ENCODE measurements at regions not wholly inside any gene's neighbourhood (a gene's known extent, or its start where the extent isn't known, plus 50 kb on each side); places are given as distances from the start of the nearest gene placed in this dataset.

DNA sequence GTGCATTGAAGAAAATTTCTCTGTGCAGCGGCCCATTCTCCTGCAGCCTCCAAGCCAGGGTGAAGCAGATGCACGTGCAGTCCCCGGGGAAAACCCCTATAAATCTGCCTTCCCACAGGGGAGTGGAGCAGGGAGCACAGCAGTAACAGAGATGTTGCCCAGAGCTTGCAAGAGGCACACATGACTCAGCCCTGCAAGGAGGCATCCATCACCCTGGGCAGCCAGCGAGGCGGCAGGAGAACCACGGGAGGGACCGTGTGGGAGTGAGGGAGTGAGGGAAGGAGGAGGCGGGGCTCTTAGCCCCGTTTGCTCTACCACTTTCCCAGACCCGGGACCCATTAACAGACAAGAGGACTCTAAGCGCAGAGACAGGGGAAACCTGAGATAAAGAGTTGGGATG lies 96.2 kb upstream of the ARAP3 start:
- DNase-seq (ENCODE audit: low read depth in 2 of 2) = no peak

DNA sequence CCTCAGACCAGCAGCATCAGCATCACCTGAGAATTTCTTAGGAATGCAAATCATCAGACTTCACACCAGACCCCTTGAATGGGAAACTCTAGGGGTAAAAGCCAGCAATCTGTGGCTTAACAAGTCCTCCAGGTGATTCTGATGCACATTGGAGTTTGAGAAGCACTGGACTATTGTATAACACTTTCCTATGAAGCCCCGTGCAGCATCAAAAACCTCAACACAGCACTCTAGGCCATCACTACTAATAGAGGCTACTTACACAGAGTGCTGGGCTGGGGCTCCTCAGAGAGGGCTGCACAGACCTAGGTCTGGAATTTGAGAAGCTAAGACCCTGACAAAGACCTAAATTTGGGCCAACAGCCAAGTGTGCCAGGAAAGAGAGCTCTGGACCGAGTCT lies 95.7 kb upstream of the ARAP3 start:
- no peak for DNase-seq (ENCODE audit: low read depth in 2 of 2)

DNA sequence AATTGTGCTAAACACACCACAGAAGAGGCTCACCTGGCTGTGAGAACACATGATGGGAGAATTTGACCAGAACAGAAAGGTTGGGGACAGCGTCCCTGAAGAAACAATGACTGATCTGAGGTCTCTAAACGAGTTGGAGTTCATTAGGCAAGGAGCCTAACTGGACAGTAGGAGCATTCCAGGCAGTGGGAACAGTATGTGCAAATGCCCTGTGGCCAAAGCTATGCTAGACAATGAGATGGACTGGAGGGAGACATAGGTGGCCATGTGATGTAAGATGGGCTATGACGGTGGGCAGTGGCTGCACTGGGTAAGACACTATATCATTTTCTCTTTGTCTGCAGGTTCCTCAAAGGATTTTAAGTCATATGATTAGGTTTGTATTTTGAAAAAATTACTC lies 95.1 kb upstream of the ARAP3 start:
- DNase-seq (ENCODE audit: low read depth in 2 of 2) = no peak

DNA sequence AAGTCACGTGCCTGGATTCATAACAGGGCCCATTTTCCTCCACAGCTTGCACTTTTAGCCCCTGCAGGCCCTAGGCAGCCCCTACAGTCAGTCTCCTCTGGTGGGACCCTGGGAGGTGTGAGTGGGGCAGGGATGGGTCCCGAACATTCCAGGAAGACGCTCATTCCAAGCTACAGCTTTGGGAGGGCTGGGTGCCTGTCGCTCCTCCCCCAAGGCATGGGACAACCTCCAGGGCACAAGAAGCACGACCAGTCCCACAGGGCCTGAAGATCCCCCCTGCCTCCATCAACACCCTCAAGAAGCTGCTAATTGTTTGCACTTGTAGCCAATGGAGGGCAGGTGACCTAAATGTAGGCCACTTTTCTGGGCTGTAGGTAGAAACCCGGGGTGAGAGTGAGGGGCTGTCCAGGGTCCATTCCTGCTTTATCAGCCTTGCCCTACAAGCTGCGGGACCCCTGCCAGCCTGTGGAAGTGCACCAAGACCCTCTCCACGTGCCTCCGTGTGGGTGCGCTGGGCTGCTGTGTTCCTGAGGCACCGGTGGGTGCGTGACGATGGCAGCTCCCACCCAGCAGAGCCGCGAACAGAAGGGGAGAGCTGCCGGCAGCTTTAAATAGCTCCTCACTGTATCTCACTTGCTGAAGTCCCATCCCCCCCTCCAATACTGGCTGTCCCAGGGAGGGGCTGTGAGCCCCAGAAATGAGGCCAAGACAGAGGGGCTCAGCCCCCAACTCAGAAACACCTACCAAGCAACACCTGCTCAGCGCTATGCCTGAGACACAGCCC lies 91.9 kb upstream of the ARAP3 start:
- DNase-seq (ENCODE audit: low read depth in 2 of 2) = no peak

DNA sequence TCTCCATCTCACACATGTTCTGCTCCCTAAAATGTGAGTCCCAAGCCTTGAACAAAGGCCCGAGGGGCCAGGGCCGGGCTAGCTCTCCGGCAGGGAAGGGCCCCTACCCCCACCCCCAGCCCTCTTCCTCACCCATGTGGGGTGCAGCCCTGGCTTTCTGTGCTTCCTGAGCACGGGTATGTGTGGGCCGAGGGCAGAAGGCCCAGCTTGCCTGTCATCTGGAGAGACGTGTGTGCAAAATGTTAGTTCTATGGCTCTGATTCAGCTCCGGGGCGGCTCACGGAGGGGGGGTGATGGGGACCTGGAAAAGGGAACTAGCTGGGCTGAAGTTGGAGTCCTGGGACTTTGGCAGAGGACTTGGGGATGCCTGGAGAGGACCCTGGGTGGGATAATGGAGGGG lies 90.3 kb upstream of the ARAP3 start:
- no peak for DNase-seq (ENCODE audit: low read depth in 2 of 2)

DNA sequence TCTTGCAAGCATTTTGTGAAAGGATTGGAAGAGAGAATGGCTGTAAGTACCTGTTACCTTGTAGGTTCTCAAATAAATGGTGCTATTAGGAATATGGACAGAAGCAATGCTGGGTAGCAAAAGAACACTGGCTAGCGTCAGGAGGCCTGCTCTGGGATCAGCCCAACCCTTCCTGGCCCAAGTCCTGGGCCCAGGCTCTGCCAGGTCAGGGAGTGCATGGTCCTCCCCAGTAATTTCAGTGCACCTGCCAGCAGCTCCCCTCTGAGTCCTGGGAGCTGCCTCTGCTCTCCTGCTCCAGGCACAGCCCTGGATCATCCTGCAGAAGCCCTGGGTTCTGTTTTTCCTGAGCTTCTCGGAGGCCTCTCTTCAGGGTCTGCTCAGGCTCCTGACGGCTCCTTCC lies 89.5 kb upstream of the ARAP3 start:
- DNase-seq (ENCODE audit: low read depth in 2 of 2) = no peak

DNA sequence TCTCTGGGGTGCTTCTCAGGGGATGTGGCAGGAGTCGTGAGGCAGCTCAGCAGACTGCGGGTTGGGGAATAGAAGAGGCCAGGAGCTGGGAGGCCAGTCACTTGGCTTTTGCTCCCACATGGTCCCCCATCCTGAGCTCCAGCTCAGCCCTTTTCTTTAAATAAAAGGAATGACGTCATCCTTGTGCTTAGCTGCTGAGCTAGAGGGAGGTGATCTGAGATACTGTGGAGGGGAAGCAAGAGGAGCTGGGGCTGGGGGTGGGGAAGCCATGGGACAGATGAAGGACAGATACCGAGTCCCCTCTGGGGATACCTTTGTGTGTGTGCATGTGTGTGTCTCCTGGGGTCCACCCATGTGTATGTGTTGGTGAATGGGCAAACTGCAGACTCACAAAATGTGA lies 89.0 kb upstream of the ARAP3 start:
- DNase-seq (ENCODE audit: low read depth in 2 of 2) = no peak

DNA sequence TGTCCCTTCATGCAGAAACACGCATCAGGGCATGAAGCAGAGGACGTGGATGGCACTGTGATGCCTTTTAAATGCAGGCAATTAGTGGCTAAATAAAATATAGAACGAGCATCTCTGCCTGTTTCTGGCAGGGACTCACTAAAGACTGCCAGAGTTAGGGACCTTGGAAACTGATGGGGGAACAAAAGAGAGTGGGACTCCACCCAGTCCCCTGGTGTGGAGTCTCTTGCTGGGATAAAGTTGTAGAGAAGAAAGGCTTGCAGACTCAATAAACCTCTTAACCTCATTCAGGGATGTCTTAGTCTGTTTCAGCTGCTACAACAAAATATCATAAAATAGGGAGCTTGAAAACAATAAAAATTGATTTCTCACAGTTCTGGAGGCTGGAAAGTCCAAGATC lies 87.6 kb upstream of the ARAP3 start:
- DNase-seq (ENCODE audit: low read depth in 2 of 2) = no peak

DNA sequence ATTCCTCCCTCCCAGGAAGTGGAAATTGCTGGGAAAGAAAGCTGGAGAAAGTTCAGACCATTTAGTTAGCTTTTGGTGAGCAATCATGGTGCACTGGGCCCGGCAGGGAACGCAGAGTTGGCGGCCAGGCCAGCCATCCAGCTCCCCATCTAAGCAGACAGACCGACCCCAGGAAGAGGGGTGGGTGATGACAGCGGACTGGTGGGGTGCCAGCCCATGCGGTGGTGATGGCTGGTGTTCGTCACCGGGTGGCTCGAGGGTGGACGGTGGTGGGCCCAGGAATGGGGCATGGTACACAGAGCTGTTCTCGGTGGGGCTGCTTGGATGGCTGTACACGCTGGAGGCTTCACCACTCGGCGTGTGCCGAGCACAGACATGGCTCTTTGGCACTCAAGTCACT lies 85.6 kb upstream of the ARAP3 start:
- DNase-seq (ENCODE audit: low read depth in 2 of 2) = no peak

DNA sequence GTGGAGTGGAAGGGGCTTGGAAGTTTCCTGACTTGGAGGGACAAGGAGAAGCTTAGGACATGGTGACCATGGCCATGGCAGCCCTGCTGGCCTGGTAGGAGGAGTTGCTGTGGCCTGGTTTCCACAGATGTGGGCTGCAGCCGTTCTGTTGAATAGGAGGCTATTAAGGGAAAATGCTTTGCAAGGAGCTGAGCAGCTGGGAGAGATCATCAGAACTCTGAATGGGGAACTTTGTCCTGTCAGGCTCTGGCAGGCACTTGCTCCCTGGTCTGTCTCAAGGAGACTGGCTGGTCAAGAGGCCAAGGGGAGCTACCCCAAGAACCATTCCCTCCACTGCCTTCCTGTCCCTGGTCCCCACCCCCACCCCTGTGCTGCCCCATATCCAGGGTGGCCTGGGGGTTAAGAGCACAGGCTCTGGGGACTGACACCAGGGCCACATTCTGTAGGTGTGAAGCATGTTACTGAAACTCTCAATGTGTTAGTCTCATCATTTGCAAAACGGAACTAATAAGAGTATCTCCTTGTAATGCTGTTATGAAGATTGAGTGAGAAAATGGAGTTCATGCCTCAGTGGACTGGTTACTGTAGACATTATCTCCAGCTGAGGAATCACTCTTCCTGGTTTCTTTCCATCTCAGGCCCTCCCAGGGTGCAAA lies 84.0 kb upstream of the ARAP3 start:
- no peak for DNase-seq (ENCODE audit: low read depth in 2 of 2)

DNA sequence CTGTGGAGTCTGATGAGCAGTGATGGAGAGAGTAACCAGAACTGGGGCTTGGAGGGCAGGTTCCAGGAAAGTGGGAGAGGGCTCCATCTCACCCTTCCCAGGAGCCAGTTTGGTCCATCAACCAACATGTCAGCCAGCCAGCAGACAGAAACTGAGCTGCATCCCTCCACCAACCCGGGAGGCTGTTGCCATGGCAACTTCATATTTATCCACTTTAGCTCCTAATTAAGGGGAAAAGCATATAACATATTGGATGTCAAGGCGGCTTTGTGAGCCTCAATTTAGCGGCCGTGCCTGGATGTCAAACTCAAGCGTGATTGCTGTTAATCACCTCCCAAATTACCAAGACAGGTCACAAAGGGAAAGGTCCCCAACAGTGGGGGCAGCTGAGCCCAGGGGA lies 81.5 kb upstream of the ARAP3 start:
- no peak for DNase-seq (ENCODE audit: low read depth in 2 of 2)

DNA sequence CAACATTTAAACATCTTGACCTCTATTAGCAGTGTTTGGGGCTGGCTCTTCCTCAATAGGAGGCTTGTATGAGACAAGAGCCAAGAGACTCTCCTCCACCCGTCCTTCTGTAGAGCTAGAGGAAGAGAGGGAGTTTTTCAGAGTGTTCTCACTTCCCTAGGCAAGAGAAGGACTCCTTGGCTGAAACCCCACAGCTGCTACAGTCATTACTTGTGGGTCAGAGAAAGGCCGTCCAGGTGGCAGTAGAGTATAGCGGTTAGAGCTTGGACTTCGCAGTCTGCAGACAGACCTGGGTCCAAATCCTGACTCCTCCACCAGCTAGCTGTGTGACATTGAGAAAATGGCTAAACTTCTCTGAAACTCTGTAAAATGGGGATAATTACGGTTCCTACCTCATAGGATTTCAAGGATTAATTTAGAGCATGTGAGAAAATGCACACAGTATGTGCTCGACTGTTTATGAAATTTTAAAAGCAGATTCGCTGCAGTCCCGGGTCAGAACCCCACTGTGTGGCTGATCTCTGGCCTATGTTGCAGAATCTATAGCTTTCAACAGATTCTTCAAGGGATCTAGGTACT lies 80.8 kb upstream of the ARAP3 start:
- no peak for DNase-seq (ENCODE audit: low read depth in 2 of 2)

DNA sequence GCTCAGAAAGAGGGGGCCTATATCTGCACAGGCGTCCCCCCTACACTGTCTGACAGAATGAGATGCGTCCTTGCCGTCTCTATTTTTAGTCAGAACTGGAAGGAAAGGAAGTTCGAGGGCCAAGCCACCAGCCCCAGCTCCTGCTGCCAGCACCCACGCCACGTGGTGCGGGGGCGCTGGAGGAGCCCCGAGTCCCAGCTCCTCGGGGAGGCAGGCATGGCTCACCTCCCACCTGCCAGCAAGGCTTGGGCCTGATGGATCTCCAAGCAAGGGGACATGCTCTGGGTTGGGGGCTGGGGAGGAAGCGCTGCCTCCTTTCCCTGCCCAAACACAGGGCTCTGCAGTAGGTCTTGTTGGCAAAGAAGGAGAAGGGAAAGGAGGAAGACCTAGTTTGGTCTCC lies 80.3 kb upstream of the ARAP3 start:
- no peak for DNase-seq (ENCODE audit: low read depth in 2 of 2)

DNA sequence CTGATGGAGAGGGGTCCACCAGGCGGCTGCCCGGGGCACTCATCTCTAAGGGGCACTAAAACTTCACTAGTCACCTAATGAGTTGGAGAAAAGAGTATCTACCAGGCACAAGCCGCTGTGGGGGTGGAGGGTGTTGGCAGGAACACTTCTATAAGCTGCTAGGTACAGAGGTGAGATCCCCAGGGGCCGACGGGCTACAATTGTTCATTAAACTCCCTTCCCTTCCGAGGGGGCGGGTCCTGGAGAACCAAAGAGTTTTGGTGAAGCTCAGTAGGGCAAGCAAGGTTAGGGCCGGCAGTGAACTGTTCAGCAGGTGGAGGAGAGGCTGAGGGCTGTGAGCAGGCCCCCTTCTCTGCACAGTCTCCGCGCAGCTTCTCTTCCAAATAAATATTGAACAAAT lies 78.7 kb upstream of the ARAP3 start:
- no peak for DNase-seq (ENCODE audit: low read depth in 2 of 2)

DNA sequence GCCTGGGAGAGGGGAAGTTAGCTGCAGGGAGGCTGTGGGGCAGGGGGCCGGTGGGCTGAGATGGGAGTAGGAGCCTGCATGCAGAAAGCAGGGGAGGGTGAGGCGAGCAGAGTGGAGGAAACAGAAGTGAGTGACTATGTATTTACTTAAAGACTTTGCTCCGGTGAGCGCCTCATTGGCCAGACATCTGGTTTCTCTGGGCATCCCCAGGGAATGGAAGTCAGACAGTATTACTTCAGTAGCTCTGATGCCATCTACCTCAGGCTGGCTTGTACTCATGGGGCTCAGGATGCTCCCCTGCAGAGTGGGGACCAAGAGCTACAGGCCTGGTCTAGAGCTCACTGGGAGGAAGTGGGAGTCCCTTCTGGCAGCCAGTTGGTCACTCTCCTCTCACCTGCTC lies 78.2 kb upstream of the ARAP3 start:
- no peak for DNase-seq (ENCODE audit: low read depth in 2 of 2)

DNA sequence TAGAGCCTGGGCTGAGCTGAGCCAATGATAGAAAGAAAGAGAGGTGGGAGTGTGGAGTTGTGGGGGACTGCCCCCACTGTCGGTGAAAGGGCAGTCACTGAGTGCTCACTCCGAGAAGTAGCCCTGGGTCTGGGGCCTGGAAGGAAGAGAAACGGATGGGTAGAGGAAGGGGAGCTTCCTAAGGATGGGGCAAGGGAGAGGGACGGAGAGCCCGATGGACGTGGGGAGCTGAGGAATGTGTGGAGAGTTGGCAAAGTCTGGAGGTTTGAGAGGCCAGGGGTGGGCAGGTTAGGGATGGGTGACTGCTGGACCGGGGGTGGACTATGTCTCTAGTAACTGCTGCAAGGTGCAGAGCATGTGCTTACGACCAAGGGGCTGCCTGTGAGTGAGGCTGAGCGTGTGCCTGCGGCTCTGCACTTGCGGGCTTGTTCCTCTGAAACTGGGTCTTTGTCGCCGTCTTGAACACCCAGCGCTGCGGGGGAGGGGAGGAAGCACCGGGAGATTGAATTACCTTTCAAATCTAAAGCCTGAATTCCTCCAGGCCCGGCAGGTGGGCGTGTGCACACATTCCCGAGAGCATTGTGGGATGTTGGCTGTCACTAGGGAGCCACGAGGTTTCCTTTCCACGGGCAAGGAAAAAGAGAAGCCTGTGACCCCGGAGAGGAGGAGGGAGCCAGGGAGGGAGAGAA lies 76.4 kb upstream of the ARAP3 start:
- no peak for DNase-seq (ENCODE audit: low read depth in 2 of 2)

DNA sequence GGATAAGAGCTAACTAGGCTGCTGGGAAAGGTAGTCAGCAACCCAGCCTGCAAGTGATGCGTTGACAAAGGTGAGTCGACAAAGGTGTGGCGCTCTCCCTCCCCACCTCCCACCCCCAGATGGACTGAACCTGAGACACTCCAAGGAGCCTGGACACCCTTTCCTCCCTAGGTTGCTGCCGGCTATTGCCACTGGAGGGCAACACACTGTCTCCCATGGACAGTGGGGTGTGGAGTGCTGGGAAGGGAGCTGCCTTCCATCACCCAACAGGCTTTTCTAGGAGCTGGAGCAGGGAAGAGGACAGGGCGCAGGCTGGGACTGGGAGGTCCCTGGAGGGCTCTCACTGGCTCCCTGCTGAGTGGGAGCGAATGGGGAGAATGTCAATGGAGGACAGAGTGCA lies 75.4 kb upstream of the ARAP3 start:
- DNase-seq (ENCODE audit: low read depth in 2 of 2) = no peak

DNA sequence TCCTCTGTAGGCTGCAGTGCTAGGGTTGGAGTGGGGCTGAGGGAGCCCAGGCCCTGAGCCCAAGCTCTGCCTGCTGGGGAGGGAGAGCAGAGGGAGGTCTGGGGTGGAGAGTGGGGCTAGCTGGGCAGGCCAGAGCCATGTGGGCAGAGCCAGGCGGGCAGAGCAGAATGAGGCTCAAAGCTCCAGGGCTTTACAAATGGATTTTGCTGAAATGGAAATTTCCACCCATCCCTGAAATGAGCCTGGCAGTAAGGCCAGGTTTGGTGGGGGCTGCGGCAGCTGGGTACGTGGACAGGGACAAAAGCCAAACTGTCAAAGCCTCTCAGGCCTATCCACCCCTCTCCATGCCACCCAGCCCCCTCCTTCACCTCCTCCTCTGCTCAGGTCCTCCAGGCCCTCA lies 74.2 kb upstream of the ARAP3 start:
- no peak for DNase-seq (ENCODE audit: low read depth in 2 of 2)

DNA sequence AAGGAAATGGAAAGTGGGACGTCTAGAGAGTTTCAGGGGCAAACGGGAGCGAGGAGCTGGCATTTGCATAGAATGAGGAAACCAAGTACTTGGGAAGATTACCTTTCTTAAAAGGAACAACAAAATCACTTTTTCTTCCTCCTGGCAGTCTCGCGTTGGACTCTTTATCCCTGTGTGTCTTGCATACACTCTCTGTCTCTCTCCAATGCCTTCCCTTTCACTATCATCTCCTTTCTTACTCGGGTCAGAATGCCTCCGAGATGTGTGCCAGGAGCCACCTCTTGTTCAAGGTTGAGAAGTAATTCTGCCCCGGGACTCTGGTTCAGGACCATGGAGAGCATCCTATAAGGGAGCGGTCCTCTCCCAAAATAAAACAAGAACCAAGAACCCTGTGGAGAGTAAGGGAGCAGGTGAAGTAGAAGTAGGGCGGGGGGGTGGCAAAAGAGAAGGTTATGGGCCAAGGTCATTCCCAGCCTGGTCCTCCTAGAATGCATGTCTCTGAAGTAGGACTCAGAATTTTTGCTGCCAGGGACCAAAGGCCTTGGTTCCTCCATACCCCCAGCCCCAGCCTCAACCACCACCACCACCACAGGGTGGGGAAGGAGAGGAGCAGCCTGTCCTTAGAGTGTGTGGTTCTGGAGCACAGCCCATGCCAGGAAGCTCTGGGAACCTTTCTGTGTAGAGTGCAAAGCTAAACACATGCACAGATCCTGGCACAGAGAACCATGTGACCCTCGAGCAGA lies 72.1 kb upstream of the ARAP3 start:
- DNase-seq (ENCODE audit: low read depth in 2 of 2) = no peak

DNA sequence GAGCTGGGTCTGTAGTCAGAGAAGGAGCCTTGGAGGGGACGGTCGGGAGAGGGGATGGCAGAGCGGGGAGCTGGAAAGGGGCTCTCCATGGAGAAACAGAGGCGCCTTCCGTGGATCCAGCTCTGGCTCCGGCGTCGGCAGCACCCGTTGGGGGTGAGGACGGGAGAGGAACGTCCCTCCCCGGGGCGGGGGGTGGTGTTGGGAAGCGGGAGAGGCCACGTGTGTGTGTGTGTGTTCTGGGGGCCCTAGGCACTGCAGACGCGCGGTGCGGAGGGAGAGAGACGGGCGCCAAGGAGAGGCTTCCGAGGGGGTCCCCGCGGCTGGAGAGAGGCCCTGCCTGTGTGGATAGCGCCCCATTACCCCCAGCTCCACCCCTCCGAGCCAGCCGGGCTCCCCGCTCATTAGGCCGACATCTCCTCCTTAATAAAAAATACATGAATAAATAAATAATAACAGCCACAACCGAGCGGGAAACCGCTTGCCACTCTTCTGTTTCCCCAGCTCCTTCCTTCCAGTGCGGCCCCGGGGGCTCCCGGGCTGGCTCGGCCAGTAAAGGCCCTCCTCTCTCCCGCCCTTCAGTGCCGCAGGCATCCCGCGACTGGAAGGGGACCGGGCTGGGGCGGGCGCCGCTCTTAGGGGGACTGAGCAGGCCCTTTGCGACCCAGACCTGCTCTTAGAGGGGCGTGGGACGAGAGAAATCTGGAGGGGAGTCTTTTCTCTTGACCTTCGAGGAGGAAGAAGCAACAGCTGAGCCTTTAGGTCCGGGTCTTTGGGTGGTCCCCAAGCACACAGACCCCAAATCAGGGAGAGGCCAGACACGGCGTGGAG lies 71.3 kb upstream of the ARAP3 start:
- DNase-seq (ENCODE audit: low read depth in 2 of 2) = no peak
